ENCODE measurements at regions not wholly inside any gene's neighbourhood (a gene's known extent, or its start where the extent isn't known, plus 50 kb on each side); places are given as distances from the start of the nearest gene placed in this dataset.

- Histone ChIP-seq H3K4me3 (ENCODE audit: low read length, poor library complexity, severe bottlenecking) (no peak overlapping the region), H3K4me2 (ENCODE audit: low read depth, low read length, poor library complexity, severe bottlenecking) (no peak overlapping the region), H3K9ac (ENCODE audit: low read depth, low read length, poor library complexity, severe bottlenecking) (no peak overlapping the region), H3K4me1 (ENCODE audit: insufficient read depth, low read length, poor library complexity, severe bottlenecking) (no peaks in the 10 kb centered on the region), H4K20me1 (ENCODE audit: insufficient read depth, low read length, poor library complexity, severe bottlenecking) (no peaks in the 10 kb centered on the region), H3K79me2 (ENCODE audit: insufficient read depth, low read length) (no peaks in the 10 kb centered on the region), H2AFZ (ENCODE audit: low read length) (no peak overlapping the region), H3K27me3 (ENCODE audit: insufficient read depth, low read length, poor library complexity, severe bottlenecking) (no peaks in the 10 kb centered on the region), H3K36me3 (ENCODE audit: insufficient read depth, low read length) (peaks cover 3% of the 10 kb centered on the region; the same call in 1 of the 2 replicates), H3K9me2 (replicated peaks; ENCODE audit: low read depth, low read length) (no peaks in the 10 kb centered on the region), H3F3A (ENCODE audit: low read depth) (no peaks in the 10 kb centered on the region), H3K9me3 (ENCODE audit: insufficient read depth, low read depth, low read length) (no peaks in the 10 kb centered on the region)
- TF ChIP-seq CTCF (conservative IDR thresholded peaks at IDR 0.05; ENCODE audit: low read length), result peak; percentile 47
- no peak for TF ChIP-seq EZH2phosphoT487 (IDR thresholded peaks at IDR 0.05; ENCODE audit: borderline replicate concordance)
Measured at GRCh38 chr3:124391774-124392173, 338.5 kb upstream of the UMPS start.

- Histone ChIP-seq H4K20me1 (ENCODE audit: insufficient read depth, low read length, poor library complexity, severe bottlenecking) (no peaks in the 10 kb centered on the region), H3K9ac (ENCODE audit: low read depth, low read length, poor library complexity, severe bottlenecking) (no peak overlapping the region), H3K27me3 (ENCODE audit: insufficient read depth, low read length, poor library complexity, severe bottlenecking) (no peaks in the 10 kb centered on the region), H3K79me2 (ENCODE audit: insufficient read depth, low read length) (no peaks in the 10 kb centered on the region), H3K4me1 (ENCODE audit: insufficient read depth, low read length, poor library complexity, severe bottlenecking) (no peaks in the 10 kb centered on the region), H3K4me3 (ENCODE audit: low read length, poor library complexity, severe bottlenecking) (no peak overlapping the region), H2AFZ (ENCODE audit: low read length) (no peak overlapping the region), H3K36me3 (ENCODE audit: insufficient read depth, low read length) (peaks cover 3% of the 10 kb centered on the region; the same call in 1 of the 2 replicates), H3K9me2 (replicated peaks; ENCODE audit: low read depth, low read length) (no peaks in the 10 kb centered on the region), H3K9me3 (ENCODE audit: insufficient read depth, low read depth, low read length) (no peaks in the 10 kb centered on the region), H3F3A (ENCODE audit: low read depth) (no peaks in the 10 kb centered on the region), H3K4me2 (ENCODE audit: low read depth, low read length, poor library complexity, severe bottlenecking) (no peak overlapping the region)
- no peak for TF ChIP-seq EZH2phosphoT487 (IDR thresholded peaks at IDR 0.05; ENCODE audit: borderline replicate concordance)
- TF ChIP-seq CTCF (conservative IDR thresholded peaks at IDR 0.05; ENCODE audit: low read length), result no peak
Measured at GRCh38 chr3:124393340-124393739, 336.9 kb upstream of the UMPS start.

DNA sequence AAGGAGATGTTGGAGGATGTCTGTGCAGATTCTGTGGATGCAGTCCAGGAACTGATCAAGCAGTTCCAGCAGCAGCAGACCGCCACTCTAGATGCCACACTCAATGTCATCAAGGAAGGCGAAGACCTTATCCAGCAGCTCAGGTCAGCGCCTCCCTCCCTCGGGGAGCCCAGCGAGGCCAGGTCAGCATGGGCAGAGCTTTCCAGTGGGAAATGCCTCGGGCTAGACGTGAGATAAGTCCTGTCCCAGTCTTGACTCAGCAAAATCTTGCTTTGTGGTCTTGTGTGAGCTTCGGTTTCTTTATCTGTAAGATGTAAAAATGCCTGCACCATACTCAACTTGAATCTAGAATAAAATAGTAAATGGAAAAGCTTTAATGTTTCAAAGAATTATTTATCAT, 335.1 kb upstream of the UMPS start:
- Histone ChIP-seq H2AFZ (ENCODE audit: low read length) (no peak overlapping the region), H3K4me1 (ENCODE audit: insufficient read depth, low read length, poor library complexity, severe bottlenecking) (no peaks in the 10 kb centered on the region), H3K9ac (ENCODE audit: low read depth, low read length, poor library complexity, severe bottlenecking) (no peak overlapping the region), H3K36me3 (ENCODE audit: insufficient read depth, low read length) (peaks cover 3% of the 10 kb centered on the region; the same call in 1 of the 2 replicates), H3K27me3 (ENCODE audit: insufficient read depth, low read length, poor library complexity, severe bottlenecking) (no peaks in the 10 kb centered on the region), H3K4me3 (ENCODE audit: low read length, poor library complexity, severe bottlenecking) (no peak overlapping the region), H3K9me2 (replicated peaks; ENCODE audit: low read depth, low read length) (no peaks in the 10 kb centered on the region), H3K9me3 (ENCODE audit: insufficient read depth, low read depth, low read length) (no peaks in the 10 kb centered on the region), H3F3A (ENCODE audit: low read depth) (no peaks in the 10 kb centered on the region), H4K20me1 (ENCODE audit: insufficient read depth, low read length, poor library complexity, severe bottlenecking) (no peaks in the 10 kb centered on the region), H3K4me2 (ENCODE audit: low read depth, low read length, poor library complexity, severe bottlenecking) (no peak overlapping the region), H3K79me2 (ENCODE audit: insufficient read depth, low read length) (no peaks in the 10 kb centered on the region)
- TF ChIP-seq CTCF (conservative IDR thresholded peaks at IDR 0.05; ENCODE audit: low read length) (no peak), EZH2phosphoT487 (IDR thresholded peaks at IDR 0.05; ENCODE audit: borderline replicate concordance) (no peak)

Measured in Loucy (cell line).